SK-N-SH (cell line): ENCODE measurements at regions not wholly inside any gene's neighbourhood (a gene's known extent, or its start where the extent isn't known, plus 50 kb on each side); places are given as distances from the start of the nearest gene placed in this dataset.

Experiments
- CTCF ChIA-PET: fragments of 300-600, 350-600 bp; formaldehyde crosslinking; extraction: SDS; loops from one replicate; lab custom pipeline; 2021; lab: Yijun Ruan, JAX
- POLR2A ChIA-PET: fragments of 350-600 bp; sonication (Branson Sonifier 250); formaldehyde crosslinking; extraction: SDS; loops from one replicate; lab custom pipeline; 2020; ENCODE audit warnings: antibody characterized with exemption, inconsistent platforms; lab: Yijun Ruan, JAX
- DNase-seq: peaks from one replicate; pipeline ENCODE4 v3.0.0; 2012
- H2AFZ ChIP-seq: fragments of 200-600 bp; sonication (generic); 2 replicates; pipeline ENCODE4 v1.8.1; 2016; ENCODE audit warnings: antibody characterized with exemption, mild to moderate bottlenecking, low read depth
- H3F3A ChIP-seq: fragments of 200-600 bp; sonication (generic); replicated peaks from 2 replicates; pipeline ENCODE3; 2016; ENCODE audit warnings: antibody characterized with exemption, mild to moderate bottlenecking; ENCODE audit not compliant: insufficient read depth
- H3K27ac ChIP-seq, 2 experiments: fragments of 200-500 bp in 1 of 2; fragments of 200-600 bp in 1 of 2; sonication (Bioruptor generic) in 1 of 2; sonication (generic), shearing (Covaris generic) in 1 of 2; 2 replicates each; pipeline versions ENCODE4 v1.5.1 to v1.6.1; 2014 to 2016; ENCODE audit warnings: low read depth in 2 of 2, inconsistent platforms in 1 of 2, low read length in 1 of 2, mild to moderate bottlenecking in 1 of 2, mixed read lengths in 1 of 2
- H3K27me3 ChIP-seq: fragments of 200-600 bp; sonication (generic), shearing (Covaris generic); 2 replicates; pipeline ENCODE4 v1.6.1; 2016; ENCODE audit warnings: mixed run types; ENCODE audit not compliant: insufficient read depth
- H3K36me3 ChIP-seq, 2 experiments: fragments of 200-500 bp in 1 of 2; fragments of 200-600 bp in 1 of 2; sonication (Bioruptor generic) in 1 of 2; sonication (generic) in 1 of 2; replicated peaks in 1 of 2; 2 replicates each; pipeline versions ENCODE3 to v1.5.1; 2014 to 2016; ENCODE audit warnings: low read length in 1 of 2, mild to moderate bottlenecking in 1 of 2; ENCODE audit not compliant: insufficient read depth in 2 of 2, control insufficient read depth in 1 of 2
- H3K4me1 ChIP-seq, 2 experiments: fragments of 200-500 bp in 1 of 2; fragments of 200-600 bp in 1 of 2; sonication (Bioruptor generic) in 1 of 2; sonication (generic), shearing (Covaris generic) in 1 of 2; 2 replicates each; pipeline versions ENCODE4 v1.5.1 to v1.6.1; 2014 to 2016; ENCODE audit warnings: low read depth in 1 of 2, low read length in 1 of 2, mixed run types in 1 of 2; ENCODE audit not compliant: insufficient read depth in 2 of 2, control insufficient read depth in 1 of 2
- H3K4me2 ChIP-seq: fragments of 200-600 bp; sonication (generic), shearing (Covaris generic); 2 replicates; pipeline ENCODE4 v1.6.1; 2017; ENCODE audit warnings: mixed run types
- H3K4me3 ChIP-seq, 2 experiments: fragments of 200-500 bp in 1 of 2; fragments of 200-600 bp in 1 of 2; sonication (Bioruptor generic) in 1 of 2; sonication (generic), shearing (Covaris generic) in 1 of 2; 2 replicates each; pipeline versions ENCODE4 v1.5.1 to v1.8.1; 2014 to 2016; ENCODE audit warnings: low read depth in 2 of 2, inconsistent platforms in 1 of 2, low read length in 1 of 2, mild to moderate bottlenecking in 1 of 2, mixed read lengths in 1 of 2, moderate library complexity in 1 of 2
- H3K79me2 ChIP-seq: fragments of 200-600 bp; sonication (generic); 2 replicates; pipeline ENCODE4 v1.8.1; 2017; ENCODE audit warnings: mild to moderate bottlenecking; ENCODE audit not compliant: insufficient read depth
- H3K9ac ChIP-seq: fragments of 200-600 bp; sonication (generic); 2 replicates; pipeline ENCODE4 v1.6.1; 2017; ENCODE audit warnings: mixed run types
- H3K9me2 ChIP-seq: fragments of 200-600 bp; sonication (generic); 2 replicates; pipeline ENCODE4 v1.6.1; 2017; ENCODE audit warnings: mixed run types
- H3K9me3 ChIP-seq: fragments of 200-600 bp; sonication (generic); 2 replicates; pipeline ENCODE4 v1.6.1; 2017; ENCODE audit warnings: mixed run types, mild to moderate bottlenecking, moderate library complexity
- H4K20me1 ChIP-seq: fragments of 200-600 bp; sonication (generic); 2 replicates; pipeline ENCODE4 v1.6.1; 2017; ENCODE audit warnings: mild to moderate bottlenecking, mixed run types; ENCODE audit not compliant: insufficient read depth
- CHD2 ChIP-seq: fragments of 150-350 bp; IDR thresholded peaks from 2 replicates; pipeline ENCODE4 v1.6.1; 2018; ENCODE audit warnings: low read length; ENCODE audit not compliant: partially characterized antibody
- EZH2phosphoT487 ChIP-seq: fragments of 200-600 bp; sonication (generic); IDR thresholded peaks from 2 replicates; pipeline ENCODE4 v1.6.1; 2017; ENCODE audit warnings: low read depth, mixed run types, mild to moderate bottlenecking, antibody characterized with exemption, moderate library complexity, borderline replicate concordance
- FOXM1 ChIP-seq: IDR thresholded peaks from 2 replicates; pipeline ENCODE4 v1.4.0; 2012; ENCODE audit warnings: low read depth, mild to moderate bottlenecking
- MEF2A ChIP-seq: IDR thresholded peaks from 2 replicates; pipeline ENCODE4 v1.4.0; 2012; ENCODE audit warnings: low read depth, borderline replicate concordance
- MXI1 ChIP-seq: IDR thresholded peaks from 2 replicates; pipeline ENCODE4 v1.6.1; 2012; ENCODE audit warnings: mild to moderate bottlenecking, low read depth, low read length, improper control_type of control experiment
- NFIC ChIP-seq: IDR thresholded peaks from 2 replicates; pipeline ENCODE4 v1.4.0; 2012; ENCODE audit warnings: borderline replicate concordance
- NRF1 ChIP-seq: IDR thresholded peaks from 2 replicates; pipeline ENCODE4 v1.6.1; 2012; ENCODE audit warnings: low read depth, mild to moderate bottlenecking, low read length
- PBX3 ChIP-seq: IDR thresholded peaks from 2 replicates; pipeline ENCODE4; 2012
- REST ChIP-seq: IDR thresholded peaks from 2 replicates; pipeline ENCODE4 v1.6.1; 2012; ENCODE audit warnings: mild to moderate bottlenecking, low read depth, low read length, moderate library complexity
- RFX5 ChIP-seq: IDR thresholded peaks from 2 replicates; pipeline ENCODE4 v1.6.1; 2012; ENCODE audit warnings: mild to moderate bottlenecking, improper control_type of control experiment, low read length
- YY1 ChIP-seq: IDR thresholded peaks from 2 replicates; pipeline ENCODE4 v1.4.0; 2012; ENCODE audit warnings: low read depth, mild to moderate bottlenecking
- WGBS: methylation state at CpG from one replicate; pipeline ENCODE4 v1.1.6; 2017; ENCODE audit warnings: low lambda C conversion rate; 5-methylcytosine and 5-hydroxymethylcytosine counted together

DNA sequence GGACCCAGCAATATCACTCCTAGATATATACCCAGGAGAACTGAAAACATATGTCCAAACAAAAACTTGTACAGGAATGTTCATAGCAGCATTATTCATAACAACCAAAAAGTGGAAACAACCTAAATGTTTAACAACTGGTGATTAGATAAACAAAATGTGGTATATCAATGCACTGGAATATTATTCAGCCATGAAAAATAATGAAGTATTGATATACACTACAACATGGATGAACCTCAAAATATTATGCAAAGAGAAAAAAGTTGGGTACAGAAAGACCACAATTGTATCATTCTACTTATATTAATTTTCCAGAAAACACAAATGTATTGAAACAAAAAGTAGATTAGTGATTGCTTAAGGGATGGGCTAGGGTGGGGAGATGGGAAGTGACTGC, 498.6 kb downstream of the GRIN2A start:
- no peak overlapping the region for H3K4me3 ChIP-seq
- no peaks in the 10 kb centered on the region for H3K4me1 ChIP-seq
- CTCF ChIA-PET, result no interaction called here

DNA sequence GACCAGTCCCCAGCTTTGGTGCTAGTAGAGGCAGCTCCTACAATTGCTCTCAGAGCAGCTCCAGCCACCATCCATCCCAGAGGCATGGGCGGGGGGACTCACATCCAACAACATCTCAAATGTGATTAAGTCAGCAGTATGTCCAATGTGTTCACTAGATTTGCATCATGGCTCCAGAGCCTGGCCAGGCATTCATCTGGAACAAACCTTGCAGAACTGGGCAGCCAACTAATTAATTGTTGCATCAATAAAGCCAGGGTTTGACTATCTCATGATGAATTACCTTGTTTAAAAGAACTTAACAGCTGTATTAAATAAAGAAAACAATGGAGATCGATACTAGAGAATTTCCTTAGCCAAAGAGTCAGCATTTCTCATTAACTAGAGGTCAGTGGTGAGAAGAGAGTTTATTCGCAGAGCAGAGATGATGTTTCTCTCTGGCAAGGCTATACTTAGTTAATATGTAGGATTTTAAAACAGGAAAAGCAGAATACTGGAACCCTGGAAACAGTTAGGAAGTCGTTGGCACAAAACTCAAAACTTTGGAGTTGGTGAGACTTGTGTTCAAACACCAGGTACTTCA, 494.4 kb downstream of the GRIN2A start:
- Histone ChIP-seq H3K9me2 (no peaks in the 10 kb centered on the region), H3K36me3 (no peaks in the 10 kb centered on the region), H3K4me2 (no peak overlapping the region), H3K27me3 (no peaks in the 10 kb centered on the region), H3K9ac (no peak overlapping the region), H4K20me1 (no peaks in the 10 kb centered on the region), H3F3A (no peaks in the 10 kb centered on the region), H3K4me1 (no peaks in the 10 kb centered on the region), H3K9me3 (no peaks in the 10 kb centered on the region), H3K27ac (no peak overlapping the region)
- no peak for DNase-seq
- WGBS, result 8% methylated on average over 3 of the region's 4 CpGs
- POLR2A ChIA-PET, result no interaction called here
- no peak for TF ChIP-seq YY1
- TF ChIP-seq NFIC, result no peak
- no peak for TF ChIP-seq NRF1
- TF ChIP-seq MEF2A, result no peak
- TF ChIP-seq MXI1, result no peak
- TF ChIP-seq, all 33 proteins: peak for 0
- Histone ChIP-seq H2AFZ (no peak overlapping the region), H3K4me3 (no peak overlapping the region), H3K79me2 (no peaks in the 10 kb centered on the region)
- CTCF ChIA-PET, result no interaction called here

More for the DNA sequence above, 498.6 kb downstream of the GRIN2A start:
- no peak overlapping the region for H3K27ac ChIP-seq
- no peaks in the 10 kb centered on the region for H3K36me3 ChIP-seq
- H3K79me2 ChIP-seq, result no peaks in the 10 kb centered on the region
- H3K9ac ChIP-seq, result no peak overlapping the region
- DNase-seq, result no peak
- H2AFZ ChIP-seq, result no peak overlapping the region
- no peaks in the 10 kb centered on the region for H3K9me3 ChIP-seq
- TF ChIP-seq REST (no peak), NFIC (no peak), CHD2 (no peak), EZH2phosphoT487 (no peak), FOXM1 (no peak), RFX5 (no peak), PBX3 (no peak)
- no peaks in the 10 kb centered on the region for H3F3A ChIP-seq
- H4K20me1 ChIP-seq, result no peaks in the 10 kb centered on the region
- POLR2A ChIA-PET, result no interaction called here
- H3K27me3 ChIP-seq, result no peaks in the 10 kb centered on the region
- H3K9me2 ChIP-seq, result no peaks in the 10 kb centered on the region
- no peak overlapping the region for H3K4me2 ChIP-seq
